HepG2 (cell line): ENCODE measurements at regions not wholly inside any gene's neighbourhood (a gene's known extent, or its start where the extent isn't known, plus 50 kb on each side); places are given as distances from the start of the nearest gene placed in this dataset.

Source experiments
- CBX2 ChIP-seq, 2 experiments: fragments of 200-600 bp in 1 of 2; sonication (generic); formaldehyde crosslinking in 1 of 2; IDR thresholded peaks; 2 replicates each; pipeline versions ENCODE4 v1.7.0 to v1.8.1; 2018 to 2022; ENCODE audit warnings: low read depth in 2 of 2, low read length in 1 of 2, mild to moderate bottlenecking in 1 of 2, missing genetic modification reagents in 1 of 2
- FIP1L1 ChIP-seq: fragments of 200-400 bp; formaldehyde crosslinking; IDR thresholded peaks from 2 replicates; pipeline ENCODE4 v1.6.1; 2018; ENCODE audit warnings: low read depth, mild to moderate bottlenecking, low read length, moderate library complexity, borderline replicate concordance; ENCODE audit not compliant: insufficient read depth
- NR3C1 ChIP-seq: sonication (generic); formaldehyde crosslinking; IDR thresholded peaks from 2 replicates; pipeline ENCODE4 v1.4.0; 2020; ENCODE audit warnings: missing genetic modification reagents
- PCBP1 ChIP-seq: fragments of 200-400 bp; formaldehyde crosslinking; IDR thresholded peaks from 2 replicates; pipeline ENCODE4 v1.6.1; 2017; ENCODE audit warnings: mild to moderate bottlenecking, low read depth, low read length, borderline replicate concordance
- TGIF2 ChIP-seq: IDR thresholded peaks from 2 replicates; pipeline ENCODE4 v1.6.1; 2016; ENCODE audit warnings: control low read depth, missing compliant biosample characterization
- U2AF1 ChIP-seq: fragments of 200-400 bp; formaldehyde crosslinking; optimal IDR thresholded peaks from 2 replicates; pipeline ENCODE3; 2017; ENCODE audit warnings: mild to moderate bottlenecking, low read depth, low read length
- ZNF3 ChIP-seq: IDR thresholded peaks from 2 replicates; pipeline ENCODE4 v1.7.0; 2017; ENCODE audit warnings: inconsistent platforms
- ZNF766 ChIP-seq: sonication (generic); formaldehyde crosslinking; IDR thresholded peaks from 2 replicates; pipeline ENCODE4 v1.5.0; 2020; ENCODE audit warnings: missing genetic modification reagents, borderline replicate concordance
- TF ChIP-seq, protein P1 (sequence below): sonication (generic); formaldehyde crosslinking; IDR thresholded peaks from 2 replicates; pipeline ENCODE4 v1.5.0; 2020; ENCODE audit warnings: mild to moderate bottlenecking, missing genetic modification reagents, borderline replicate concordance

DNA sequence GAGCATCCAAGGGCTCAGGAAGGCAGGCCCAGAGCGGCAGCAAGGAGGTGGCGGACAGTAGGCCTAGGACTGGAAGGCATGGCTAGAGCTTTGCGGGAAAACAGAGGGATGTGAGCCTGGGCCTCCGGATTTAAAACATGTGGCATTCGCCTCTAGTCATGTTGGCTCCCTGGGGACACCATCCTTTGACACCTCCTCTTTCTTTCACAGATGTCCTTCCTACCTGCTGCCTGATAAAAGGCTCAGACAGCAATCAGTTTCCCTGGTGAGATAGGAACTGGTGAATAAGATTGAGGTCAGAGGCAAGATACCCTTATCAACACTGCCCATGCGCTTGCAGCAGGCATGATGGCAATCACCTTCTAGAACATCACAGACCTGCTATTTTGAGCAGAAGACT, 277.6 kb downstream of the SIPA1L2 start (continued):
- no peak for TF ChIP-seq PCBP1
- TF ChIP-seq, protein P1, sequence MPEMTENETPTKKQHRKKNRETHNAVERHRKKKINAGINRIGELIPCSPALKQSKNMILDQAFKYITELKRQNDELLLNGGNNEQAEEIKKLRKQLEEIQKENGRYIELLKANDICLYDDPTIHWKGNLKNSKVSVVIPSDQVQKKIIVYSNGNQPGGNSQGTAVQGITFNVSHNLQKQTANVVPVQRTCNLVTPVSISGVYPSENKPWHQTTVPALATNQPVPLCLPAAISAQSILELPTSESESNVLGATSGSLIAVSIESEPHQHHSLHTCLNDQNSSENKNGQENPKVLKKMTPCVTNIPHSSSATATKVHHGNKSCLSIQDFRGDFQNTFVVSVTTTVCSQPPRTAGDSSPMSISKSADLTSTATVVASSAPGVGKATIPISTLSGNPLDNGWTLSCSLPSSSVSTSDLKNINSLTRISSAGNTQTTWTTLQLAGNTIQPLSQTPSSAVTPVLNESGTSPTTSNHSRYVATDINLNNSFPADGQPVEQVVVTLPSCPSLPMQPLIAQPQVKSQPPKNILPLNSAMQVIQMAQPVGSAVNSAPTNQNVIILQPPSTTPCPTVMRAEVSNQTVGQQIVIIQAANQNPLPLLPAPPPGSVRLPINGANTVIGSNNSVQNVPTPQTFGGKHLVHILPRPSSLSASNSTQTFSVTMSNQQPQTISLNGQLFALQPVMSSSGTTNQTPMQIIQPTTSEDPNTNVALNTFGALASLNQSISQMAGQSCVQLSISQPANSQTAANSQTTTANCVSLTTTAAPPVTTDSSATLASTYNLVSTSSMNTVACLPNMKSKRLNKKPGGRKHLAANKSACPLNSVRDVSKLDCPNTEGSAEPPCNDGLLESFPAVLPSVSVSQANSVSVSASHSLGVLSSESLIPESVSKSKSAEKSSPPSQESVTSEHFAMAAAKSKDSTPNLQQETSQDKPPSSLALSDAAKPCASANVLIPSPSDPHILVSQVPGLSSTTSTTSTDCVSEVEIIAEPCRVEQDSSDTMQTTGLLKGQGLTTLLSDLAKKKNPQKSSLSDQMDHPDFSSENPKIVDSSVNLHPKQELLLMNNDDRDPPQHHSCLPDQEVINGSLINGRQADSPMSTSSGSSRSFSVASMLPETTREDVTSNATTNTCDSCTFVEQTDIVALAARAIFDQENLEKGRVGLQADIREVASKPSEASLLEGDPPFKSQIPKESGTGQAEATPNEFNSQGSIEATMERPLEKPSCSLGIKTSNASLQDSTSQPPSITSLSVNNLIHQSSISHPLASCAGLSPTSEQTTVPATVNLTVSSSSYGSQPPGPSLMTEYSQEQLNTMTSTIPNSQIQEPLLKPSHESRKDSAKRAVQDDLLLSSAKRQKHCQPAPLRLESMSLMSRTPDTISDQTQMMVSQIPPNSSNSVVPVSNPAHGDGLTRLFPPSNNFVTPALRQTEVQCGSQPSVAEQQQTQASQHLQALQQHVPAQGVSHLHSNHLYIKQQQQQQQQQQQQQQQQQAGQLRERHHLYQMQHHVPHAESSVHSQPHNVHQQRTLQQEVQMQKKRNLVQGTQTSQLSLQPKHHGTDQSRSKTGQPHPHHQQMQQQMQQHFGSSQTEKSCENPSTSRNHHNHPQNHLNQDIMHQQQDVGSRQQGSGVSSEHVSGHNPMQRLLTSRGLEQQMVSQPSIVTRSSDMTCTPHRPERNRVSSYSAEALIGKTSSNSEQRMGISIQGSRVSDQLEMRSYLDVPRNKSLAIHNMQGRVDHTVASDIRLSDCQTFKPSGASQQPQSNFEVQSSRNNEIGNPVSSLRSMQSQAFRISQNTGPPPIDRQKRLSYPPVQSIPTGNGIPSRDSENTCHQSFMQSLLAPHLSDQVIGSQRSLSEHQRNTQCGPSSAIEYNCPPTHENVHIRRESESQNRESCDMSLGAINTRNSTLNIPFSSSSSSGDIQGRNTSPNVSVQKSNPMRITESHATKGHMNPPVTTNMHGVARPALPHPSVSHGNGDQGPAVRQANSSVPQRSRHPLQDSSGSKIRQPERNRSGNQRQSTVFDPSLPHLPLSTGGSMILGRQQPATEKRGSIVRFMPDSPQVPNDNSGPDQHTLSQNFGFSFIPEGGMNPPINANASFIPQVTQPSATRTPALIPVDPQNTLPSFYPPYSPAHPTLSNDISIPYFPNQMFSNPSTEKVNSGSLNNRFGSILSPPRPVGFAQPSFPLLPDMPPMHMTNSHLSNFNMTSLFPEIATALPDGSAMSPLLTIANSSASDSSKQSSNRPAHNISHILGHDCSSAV (CRISPR knock-in tag) = no peak
- TF ChIP-seq ZNF766 (CRISPR knock-in tag) = no peak
- TF ChIP-seq ZNF3 (CRISPR knock-in tag) = no peak
- no peak for TF ChIP-seq CBX2 (IDR thresholded peaks at IDR 0.05; ENCODE audit: low read depth, low read length)
- TF ChIP-seq CBX2 (CRISPR knock-in tag; IDR thresholded peaks at IDR 0.05; ENCODE audit: low read depth) = no peak
- TF ChIP-seq NR3C1 (CRISPR knock-in tag) = no peak
- no peak for TF ChIP-seq TGIF2 (CRISPR knock-in tag)
- no peak for TF ChIP-seq FIP1L1
- TF ChIP-seq U2AF1 = no peak
